Gastrocnemius medialis (tissue), 4 donors: ENCODE measurements at regions not wholly inside any gene's neighbourhood (a gene's known extent, or its start where the extent isn't known, plus 50 kb on each side); places are given as distances from the start of the nearest gene placed in this dataset.
"Not testable (repeated sequence)": the region's sequence is repeated elsewhere in the genome, so short reads cannot be mapped to it uniquely, and the experiment has no call there.

ENCODE experiments used
- ATAC-seq, 2 donors: fragments of 150-250 bp; one replicate each; pipeline ENCODE4 v1.9.1; 2016
- DNase-seq, 2 donors: peaks; one replicate each; pipeline ENCODE4 v3.0.0-alpha.2; 2019
- H3K27ac ChIP-seq, 4 donors: fragments of 200-600 bp; sonication (generic); 1 replicate in 1 of 4; 2 replicates in 3 of 4; pipeline ENCODE4 v1.5.1; 2016 to 2018; ENCODE audit warnings: mild to moderate bottlenecking in 2 of 4, moderate library complexity in 1 of 4
- H3K27me3 ChIP-seq, 3 donors: fragments of 200-600 bp; sonication (generic) in 2 of 3; 1 replicate in 1 of 3; 2 replicates in 2 of 3; pipeline versions ENCODE4 v1.5.1 to v1.6.0; 2016 to 2019; ENCODE audit warnings: mild to moderate bottlenecking in 1 of 3, moderate library complexity in 1 of 3
- H3K36me3 ChIP-seq, 2 donors: fragments of 200-600 bp; sonication (generic) in 1 of 2; one replicate each; pipeline ENCODE4 v1.5.1; 2017 to 2018
- H3K4me1 ChIP-seq, 2 donors: fragments of 200-600 bp; sonication (generic) in 1 of 2; one replicate each; pipeline ENCODE4 v1.5.1; 2016 to 2017; ENCODE audit warnings: mild to moderate bottlenecking in 2 of 2
- H3K4me3 ChIP-seq, 4 donors: fragments of 200-600 bp; sonication (generic) in 3 of 4; 1 replicate in 1 of 4; 2 replicates in 3 of 4; pipeline ENCODE4 v1.5.1; 2016 to 2019; ENCODE audit warnings: mild to moderate bottlenecking in 2 of 4
- H3K9me3 ChIP-seq, 3 donors: fragments of 200-600 bp; sonication (generic) in 2 of 3; 1 replicate in 1 of 3; 2 replicates in 2 of 3; pipeline ENCODE4 v1.5.1; 2016 to 2019
- CTCF ChIP-seq, 5 experiments: fragments of 450-650 bp in 3 of 5; fragments of 200-600 bp in 2 of 5; sonication (generic) in 2 of 5; IDR thresholded peaks in 4 of 5; conservative IDR thresholded peaks in 1 of 5; 1 replicate in 4 of 5; 2 replicates in 1 of 5; pipeline ENCODE4 v1.5.1; 2016 to 2019; ENCODE audit warnings: antibody characterized with exemption in 5 of 5, mild to moderate bottlenecking in 3 of 5, moderate library complexity in 3 of 5
- POLR2A ChIP-seq, 2 donors: fragments of 450-650 bp; IDR thresholded peaks; one replicate each; pipeline ENCODE4 v1.6.1; 2017; ENCODE audit warnings: antibody characterized with exemption in 2 of 2, mild to moderate bottlenecking in 2 of 2, moderate library complexity in 2 of 2
- in situ Hi-C, 4 donors: fragments of 200-750 bp; cut with MboI; loops; one replicate each; pipeline versions ENCODE4 v1.15.0 to v1.8.0; 2017; ENCODE audit warnings: low sequenced_read_pairs in 4 of 4
- intact Hi-C: fragments of 100-400 bp; cut with DNase I; formaldehyde crosslinking; loops from one replicate; pipeline ENCODE4 v1.15.1; 2023; ENCODE audit warnings: low total_unique reads

- ATAC-seq: no peak
- H3K4me1 ChIP-seq: no peaks in the 10 kb centered on the region
- in situ Hi-C loops (no loop called here), intact Hi-C loops (no loop called here)
- no peaks in the 10 kb centered on the region for H3K27me3 ChIP-seq
- no peak overlapping the region for H3K4me3 ChIP-seq
- H3K36me3 ChIP-seq: no peaks in the 10 kb centered on the region
- no peak for TF ChIP-seq POLR2A (IDR thresholded peaks at IDR 0.05)
- no peak for TF ChIP-seq CTCF (IDR thresholded peaks at IDR 0.05 in 4 of 5, conservative IDR thresholded peaks at IDR 0.05 in 1 of 5)
- H3K9me3 ChIP-seq: no peaks in the 10 kb centered on the region
- no peak overlapping the region for H3K27ac ChIP-seq
- no peak for DNase-seq
Observed at GRCh38 chr7:51930834-51931233, 614.2 kb upstream of the COBL start.

DNA sequence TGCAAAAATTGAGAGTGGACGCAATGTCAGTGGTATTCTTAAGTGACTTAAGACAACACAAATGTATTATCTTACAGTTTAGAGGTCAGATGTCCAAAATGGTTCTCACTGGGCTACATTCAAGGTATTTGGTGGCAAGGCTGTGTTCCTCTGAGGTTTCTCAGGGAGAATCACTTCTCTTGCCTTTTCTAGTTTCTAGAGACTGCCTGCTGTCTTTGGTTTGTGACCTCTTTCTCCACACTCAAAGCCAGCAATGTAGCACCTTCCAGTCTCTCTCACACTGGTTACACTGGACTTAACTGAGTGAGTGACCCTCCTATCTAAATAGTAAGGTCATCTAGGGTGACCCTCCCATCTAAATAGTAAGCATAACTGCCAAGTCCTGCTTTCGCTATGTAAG, 613.2 kb upstream of the COBL start:
- no peaks in the 10 kb centered on the region for H3K27me3 ChIP-seq
- no peaks in the 10 kb centered on the region for H3K4me1 ChIP-seq
- TF ChIP-seq POLR2A (IDR thresholded peaks at IDR 0.05): no peak
- TF ChIP-seq CTCF (IDR thresholded peaks at IDR 0.05 in 4 of 5, conservative IDR thresholded peaks at IDR 0.05 in 1 of 5): no peak
- H3K9me3 ChIP-seq: no peaks in the 10 kb centered on the region
- no peak overlapping the region for H3K27ac ChIP-seq
- ATAC-seq (no peak), DNase-seq (no peak)
- no peak overlapping the region for H3K4me3 ChIP-seq
- intact Hi-C loops: no loop called here
- no peaks in the 10 kb centered on the region for H3K36me3 ChIP-seq
- in situ Hi-C loops: no loop called here

- no peaks in the 10 kb centered on the region for H3K9me3 ChIP-seq
Observed at GRCh38 chr7:51927738-51928137, 611.1 kb upstream of the COBL start.

GRCh38 chr7:51918581-51918980, 602.0 kb upstream of the COBL start:
- no peak for ATAC-seq
- TF ChIP-seq CTCF (IDR thresholded peaks at IDR 0.05 in 4 of 5, conservative IDR thresholded peaks at IDR 0.05 in 1 of 5): no peak
- no peak for TF ChIP-seq POLR2A (IDR thresholded peaks at IDR 0.05)
- H3K9me3 ChIP-seq: no peaks in the 10 kb centered on the region
- intact Hi-C loops (no loop called here), in situ Hi-C loops (no loop called here)
- H3K27ac ChIP-seq: no peak overlapping the region
- H3K27me3 ChIP-seq: no peaks in the 10 kb centered on the region
- no peaks in the 10 kb centered on the region for H3K36me3 ChIP-seq
- no peak for DNase-seq
- no peaks in the 10 kb centered on the region for H3K4me1 ChIP-seq
- H3K4me3 ChIP-seq: no peak overlapping the region

More at GRCh38 chr7:51927738-51928137, 611.1 kb upstream of the COBL start:
- Histone ChIP-seq H3K36me3 (no peaks in the 10 kb centered on the region), H3K4me1 (no peaks in the 10 kb centered on the region), H3K27ac (no peak overlapping the region), H3K4me3 (no peak overlapping the region), H3K27me3 (no peaks in the 10 kb centered on the region)
- no peak for ATAC-seq
- TF ChIP-seq CTCF (IDR thresholded peaks at IDR 0.05 in 4 of 5, conservative IDR thresholded peaks at IDR 0.05 in 1 of 5) (no peak), POLR2A (IDR thresholded peaks at IDR 0.05) (no peak)
- DNase-seq: no peak
- in situ Hi-C loops (no loop called here), intact Hi-C loops (no loop called here)

DNA sequence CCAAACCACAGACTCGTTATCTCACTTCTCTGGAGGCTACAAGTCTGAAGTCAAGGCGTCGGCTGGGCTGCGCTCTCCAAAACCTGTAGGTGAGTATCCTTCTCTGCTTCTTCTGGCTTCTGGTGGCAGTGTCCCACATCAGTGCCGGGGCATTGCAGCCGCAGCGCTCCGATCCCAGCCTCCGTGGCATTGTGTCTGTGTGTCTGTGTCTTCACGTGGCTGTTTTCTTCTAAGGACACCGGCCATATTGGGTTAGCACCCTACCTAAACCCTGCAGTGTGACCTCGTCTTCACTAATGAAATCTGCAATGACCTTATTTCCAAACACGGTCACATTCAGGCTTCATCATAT, 584.9 kb upstream of the COBL start:
- Histone ChIP-seq H3K9me3 (no peaks in the 10 kb centered on the region), H3K4me3 (no peak overlapping the region), H3K36me3 (no peaks in the 10 kb centered on the region), H3K27me3 (no peaks in the 10 kb centered on the region), H3K4me1 (no peaks in the 10 kb centered on the region), H3K27ac (no peak overlapping the region)
- intact Hi-C loops: no loop called here
- ATAC-seq: no peak
- TF ChIP-seq CTCF (IDR thresholded peaks at IDR 0.05 in 4 of 5, conservative IDR thresholded peaks at IDR 0.05 in 1 of 5): no peak
- TF ChIP-seq POLR2A (IDR thresholded peaks at IDR 0.05): no peak
- no peak for DNase-seq
- in situ Hi-C loops: no loop called here

DNA sequence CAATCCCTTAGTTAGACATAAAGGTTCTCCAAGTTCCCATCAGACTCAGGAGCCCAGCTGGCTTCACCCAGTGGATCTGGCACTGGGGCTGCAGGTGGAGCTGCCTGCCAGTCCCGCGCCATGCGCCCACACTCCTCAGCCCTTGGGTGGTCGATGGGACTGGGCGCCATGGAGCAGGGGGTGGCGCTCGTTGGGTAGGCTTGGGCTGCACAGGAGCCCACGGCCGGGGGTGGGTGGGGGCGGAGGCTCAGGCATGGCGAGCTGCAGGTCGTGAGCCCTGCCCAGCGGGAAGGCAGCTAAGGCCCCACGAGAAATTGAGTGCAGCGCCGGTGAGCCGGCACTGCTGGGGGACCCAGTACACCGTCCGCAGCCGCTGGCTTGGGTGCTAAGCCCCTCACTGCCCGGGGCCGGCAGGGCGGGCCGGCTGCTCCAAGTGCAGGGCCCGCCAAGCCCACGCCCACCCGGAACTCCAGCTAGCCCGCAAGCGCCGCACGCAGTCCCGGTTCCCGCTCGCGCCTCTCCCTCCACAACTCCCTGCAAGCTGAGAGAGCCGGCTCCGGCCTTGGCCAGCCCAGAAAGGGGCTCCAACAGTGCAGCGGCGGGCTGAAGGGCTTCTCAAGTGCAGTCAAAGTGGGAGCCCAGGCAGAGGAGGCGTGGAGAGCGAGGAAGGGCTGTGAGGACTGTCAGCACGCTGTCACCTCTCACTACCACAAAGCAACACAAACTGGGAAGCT, 584.3 kb upstream of the COBL start:
- H3K4me1 ChIP-seq, H3K36me3 ChIP-seq, H3K27me3 ChIP-seq, H3K27ac ChIP-seq, DNase-seq, H3K9me3 ChIP-seq, in situ Hi-C loops, intact Hi-C loops, ATAC-seq, H3K4me3 ChIP-seq: not testable (repeated sequence)
